ENCODE measurements at regions not wholly inside any gene's neighbourhood (a gene's known extent, or its start where the extent isn't known, plus 50 kb on each side); places are given as distances from the start of the nearest gene placed in this dataset.

GRCh38 chr3:182406786-182407185 lies 386.5 kb upstream of the ATP11B start:
- TF ChIP-seq EZH2 (IDR thresholded peaks at IDR 0.05; ENCODE audit: insufficient read depth, low read length) (no peak), CTCF (IDR thresholded peaks at IDR 0.05; ENCODE audit: insufficient read depth, low read depth, low read length) (no peak)
- FAIRE-seq: no peak
- Histone ChIP-seq H3K36me3 (ENCODE audit: insufficient read depth, low read length) (no peaks in the 10 kb centered on the region), H3K4me3 (ENCODE audit: insufficient read depth, low read depth, low read length) (no peak overlapping the region), H3K4me1 (ENCODE audit: insufficient read depth, low read length) (no peaks in the 10 kb centered on the region), H3K79me2 (ENCODE audit: insufficient read depth, low read length) (no peaks in the 10 kb centered on the region), H3K27me3 (ENCODE audit: insufficient read depth, low read length) (peaks cover 3% of the 10 kb centered on the region), H3K27ac (ENCODE audit: low read depth, low read length) (no peak overlapping the region), H3K9ac (ENCODE audit: low read length) (no peak overlapping the region), H3K4me2 (ENCODE audit: low read length) (no peak overlapping the region), H4K20me1 (ENCODE audit: insufficient read depth, low read length) (no peaks in the 10 kb centered on the region), H2AFZ (ENCODE audit: low read depth, low read length) (no peak overlapping the region), H3K9me3 (ENCODE audit: insufficient read depth, low read depth, low read length) (no peaks in the 10 kb centered on the region)
- no peaks in the 10 kb centered on the region for H3K9me3 Mint-ChIP-seq (ENCODE audit: unreplicated experiment)
- DNase-seq (ENCODE audit: low read depth): no peak
- H3K36me3 Mint-ChIP-seq (ENCODE audit: low read depth, unreplicated experiment): no peaks in the 10 kb centered on the region
- H3K4me3 Mint-ChIP-seq (ENCODE audit: unreplicated experiment): no peak overlapping the region
- no peaks in the 10 kb centered on the region for H3K27me3 Mint-ChIP-seq (ENCODE audit: low read depth, unreplicated experiment)
- H3K4me1 Mint-ChIP-seq (ENCODE audit: low read depth, unreplicated experiment): no peaks in the 10 kb centered on the region
- no peak overlapping the region for H3K27ac Mint-ChIP-seq (ENCODE audit: unreplicated experiment)

GRCh38 chr3:182410051-182410450 lies 383.3 kb upstream of the ATP11B start:
- Mint-ChIP-seq H3K4me3 (ENCODE audit: unreplicated experiment) (no peak overlapping the region), H3K4me1 (ENCODE audit: low read depth, unreplicated experiment) (peaks cover 2% of the 10 kb centered on the region), H3K36me3 (ENCODE audit: low read depth, unreplicated experiment) (no peaks in the 10 kb centered on the region), H3K27me3 (ENCODE audit: low read depth, unreplicated experiment) (no peaks in the 10 kb centered on the region), H3K27ac (ENCODE audit: unreplicated experiment) (no peak overlapping the region), H3K9me3 (ENCODE audit: unreplicated experiment) (no peaks in the 10 kb centered on the region)
- Histone ChIP-seq H3K9ac (ENCODE audit: low read length) (no peak overlapping the region), H2AFZ (ENCODE audit: low read depth, low read length) (no peak overlapping the region), H3K27ac (ENCODE audit: low read depth, low read length) (no peak overlapping the region), H3K27me3 (ENCODE audit: insufficient read depth, low read length) (peaks cover 3% of the 10 kb centered on the region), H3K4me1 (ENCODE audit: insufficient read depth, low read length) (no peaks in the 10 kb centered on the region), H3K4me2 (ENCODE audit: low read length) (no peak overlapping the region), H3K36me3 (ENCODE audit: insufficient read depth, low read length) (no peaks in the 10 kb centered on the region), H3K79me2 (ENCODE audit: insufficient read depth, low read length) (no peaks in the 10 kb centered on the region), H3K9me3 (ENCODE audit: insufficient read depth, low read depth, low read length) (no peaks in the 10 kb centered on the region), H3K4me3 (ENCODE audit: insufficient read depth, low read depth, low read length) (no peak overlapping the region), H4K20me1 (ENCODE audit: insufficient read depth, low read length) (no peaks in the 10 kb centered on the region)
- TF ChIP-seq CTCF (IDR thresholded peaks at IDR 0.05; ENCODE audit: insufficient read depth, low read depth, low read length): no peak
- TF ChIP-seq EZH2 (IDR thresholded peaks at IDR 0.05; ENCODE audit: insufficient read depth, low read length): no peak
- FAIRE-seq: no peak
- DNase-seq (ENCODE audit: low read depth): no peak

GRCh38 chr3:182412066-182412465 lies 381.2 kb upstream of the ATP11B start:
- H3K9ac ChIP-seq (ENCODE audit: low read length): no peak overlapping the region
- H3K79me2 ChIP-seq (ENCODE audit: insufficient read depth, low read length): no peaks in the 10 kb centered on the region
- FAIRE-seq: no peak
- peaks cover under 1% of the 10 kb centered on the region for H3K27me3 Mint-ChIP-seq (ENCODE audit: low read depth, unreplicated experiment)
- no peak overlapping the region for H2AFZ ChIP-seq (ENCODE audit: low read depth, low read length)
- no peaks in the 10 kb centered on the region for H4K20me1 ChIP-seq (ENCODE audit: insufficient read depth, low read length)
- H3K4me1 ChIP-seq (ENCODE audit: insufficient read depth, low read length): no peaks in the 10 kb centered on the region
- no peak overlapping the region for H3K4me2 ChIP-seq (ENCODE audit: low read length)
- no peak overlapping the region for H3K4me3 ChIP-seq (ENCODE audit: insufficient read depth, low read depth, low read length)
- no peak for TF ChIP-seq CTCF (IDR thresholded peaks at IDR 0.05; ENCODE audit: insufficient read depth, low read depth, low read length)
- TF ChIP-seq EZH2 (IDR thresholded peaks at IDR 0.05; ENCODE audit: insufficient read depth, low read length): no peak
- no peaks in the 10 kb centered on the region for H3K27me3 ChIP-seq (ENCODE audit: insufficient read depth, low read length)
- no peak overlapping the region for H3K4me3 Mint-ChIP-seq (ENCODE audit: unreplicated experiment)
- H3K36me3 Mint-ChIP-seq (ENCODE audit: low read depth, unreplicated experiment): no peaks in the 10 kb centered on the region
- H3K27ac Mint-ChIP-seq (ENCODE audit: unreplicated experiment): no peak overlapping the region
- H3K27ac ChIP-seq (ENCODE audit: low read depth, low read length): no peak overlapping the region
- H3K9me3 ChIP-seq (ENCODE audit: insufficient read depth, low read depth, low read length): no peaks in the 10 kb centered on the region
- no peaks in the 10 kb centered on the region for H3K9me3 Mint-ChIP-seq (ENCODE audit: unreplicated experiment)
- no peak for DNase-seq (ENCODE audit: low read depth)
- peaks cover 2% of the 10 kb centered on the region for H3K4me1 Mint-ChIP-seq (ENCODE audit: low read depth, unreplicated experiment)
- no peaks in the 10 kb centered on the region for H3K36me3 ChIP-seq (ENCODE audit: insufficient read depth, low read length)

Measured in astrocyte (in vitro differentiated cells and primary cell).